Spleen (tissue), 7 donors: ENCODE measurements at regions not wholly inside any gene's neighbourhood (a gene's known extent, or its start where the extent isn't known, plus 50 kb on each side); places are given as distances from the start of the nearest gene placed in this dataset.
"Not testable (repeated sequence)": the region's sequence is repeated elsewhere in the genome, so short reads cannot be mapped to it uniquely, and the experiment has no call there.

Experiments used
- CTCF ChIP-seq, 11 experiments: fragments of 200-600 bp in 7 of 11; fragments of 450-650 bp in 4 of 11; sonication (generic) in 4 of 11; IDR thresholded peaks in 8 of 11; conservative IDR thresholded peaks in 3 of 11; 1 replicate in 7 of 11; 2 replicates in 4 of 11; pipeline versions ENCODE4 v1.4.0 to v1.8.0; 2016 to 2021; ENCODE audit warnings: antibody characterized with exemption in 11 of 11, inconsistent platforms in 4 of 11, mild to moderate bottlenecking in 1 of 11
- POLR2A ChIP-seq, 3 donors: fragments of 450-650 bp; IDR thresholded peaks; one replicate each; pipeline ENCODE4 v1.5.1; 2017; ENCODE audit warnings: antibody characterized with exemption in 3 of 3, mild to moderate bottlenecking in 1 of 3
- donor health status: DM: no; HTN: no; CAD: no; lungs with moderate emphysema.
- donor health status: DM: no; HTN: no; CAD: no.
- donor health status: DM: no; HTN: no; CAD: no.

- TF ChIP-seq CTCF (IDR thresholded peaks at IDR 0.05 in 8 of 11, conservative IDR thresholded peaks at IDR 0.05 in 3 of 11); POLR2A (IDR thresholded peaks at IDR 0.05): not testable (repeated sequence)
These were observed 360.1 kb upstream of the CHORDC1 start for GRCh38 chr11:90582999-90583398.
